DMS153 (cell line): ENCODE measurements at regions not wholly inside any gene's neighbourhood (a gene's known extent, or its start where the extent isn't known, plus 50 kb on each side); places are given as distances from the start of the nearest gene placed in this dataset.

Source experiments
- DNase-seq: peaks from one replicate; lab custom pipeline; 2025; lab: John Stamatoyannopoulos, UW

GRCh38 chr1:8267307-8267706 is 50.6 kb upstream of the SLC45A1 start:
- no peak for DNase-seq

- no peak for DNase-seq
Observed at GRCh38 chr1:8266436-8267165, 51.3 kb upstream of the SLC45A1 start.

GRCh38 chr1:8263791-8264190 is 54.1 kb upstream of the SLC45A1 start:
- DNase-seq = no peak

DNA sequence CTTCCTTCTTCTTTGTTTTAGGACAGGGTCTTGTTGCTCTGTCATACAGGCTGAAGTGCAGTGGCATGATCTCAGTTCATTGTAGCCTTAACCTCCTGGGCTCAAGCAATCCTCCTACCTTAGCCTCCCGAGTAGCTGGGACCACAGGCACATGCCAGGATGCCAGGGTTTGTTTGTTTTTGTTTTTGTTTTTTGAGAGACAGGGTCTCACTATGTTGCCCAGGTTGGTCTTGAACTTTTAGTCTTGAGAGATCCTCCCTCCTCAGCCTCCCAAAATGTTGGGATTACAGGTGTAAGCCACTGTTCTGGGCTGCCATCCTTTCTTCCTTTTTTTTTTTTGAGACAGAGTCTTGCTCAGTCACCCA is 56.5 kb upstream of the SLC45A1 start:
- DNase-seq = no peak

GRCh38 chr1:8259498-8260290 is 58.2 kb upstream of the SLC45A1 start:
- DNase-seq = peak; percentile 88

GRCh38 chr1:8257621-8258020 is 60.3 kb upstream of the SLC45A1 start:
- no peak for DNase-seq

DNA sequence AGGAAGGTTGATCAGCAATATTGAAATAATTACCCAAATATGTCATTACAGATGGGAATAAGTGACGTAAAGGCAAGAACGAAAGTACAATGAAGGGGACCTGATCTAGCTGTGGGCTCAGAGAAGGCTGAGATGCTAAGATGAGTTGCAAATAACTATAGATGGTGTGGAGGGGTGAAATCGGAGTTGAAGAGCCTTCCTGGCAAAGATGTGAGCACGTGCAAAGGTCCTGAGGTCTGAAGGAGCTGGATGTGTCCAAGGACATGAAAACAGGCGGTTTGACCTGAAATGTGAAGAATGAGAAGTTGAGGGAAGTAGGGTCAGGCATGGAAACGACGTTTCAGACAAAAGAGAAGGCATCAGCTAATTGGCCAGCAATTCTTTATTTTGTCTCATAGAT is 61.6 kb upstream of the SLC45A1 start:
- DNase-seq = no peak

DNA sequence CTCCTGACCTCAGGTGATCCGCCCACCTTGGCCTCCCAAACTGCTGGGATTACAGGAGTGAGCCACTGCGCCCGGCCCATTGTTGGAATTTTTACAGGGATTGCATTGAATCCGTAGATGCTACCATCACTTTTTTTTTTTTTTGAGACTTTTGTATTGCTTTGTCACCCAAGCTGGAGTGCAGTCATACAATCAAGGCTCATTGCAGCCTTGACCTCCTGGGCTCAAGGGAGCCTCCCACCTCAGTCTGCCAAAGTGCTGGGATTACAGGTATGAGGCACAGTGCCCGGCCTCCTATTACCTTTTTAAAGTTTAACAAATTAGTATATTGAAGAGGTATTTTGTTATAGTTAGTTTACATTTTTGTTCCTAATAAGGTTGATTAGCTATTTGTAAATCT is 62.2 kb upstream of the SLC45A1 start:
- DNase-seq = no peak

DNA sequence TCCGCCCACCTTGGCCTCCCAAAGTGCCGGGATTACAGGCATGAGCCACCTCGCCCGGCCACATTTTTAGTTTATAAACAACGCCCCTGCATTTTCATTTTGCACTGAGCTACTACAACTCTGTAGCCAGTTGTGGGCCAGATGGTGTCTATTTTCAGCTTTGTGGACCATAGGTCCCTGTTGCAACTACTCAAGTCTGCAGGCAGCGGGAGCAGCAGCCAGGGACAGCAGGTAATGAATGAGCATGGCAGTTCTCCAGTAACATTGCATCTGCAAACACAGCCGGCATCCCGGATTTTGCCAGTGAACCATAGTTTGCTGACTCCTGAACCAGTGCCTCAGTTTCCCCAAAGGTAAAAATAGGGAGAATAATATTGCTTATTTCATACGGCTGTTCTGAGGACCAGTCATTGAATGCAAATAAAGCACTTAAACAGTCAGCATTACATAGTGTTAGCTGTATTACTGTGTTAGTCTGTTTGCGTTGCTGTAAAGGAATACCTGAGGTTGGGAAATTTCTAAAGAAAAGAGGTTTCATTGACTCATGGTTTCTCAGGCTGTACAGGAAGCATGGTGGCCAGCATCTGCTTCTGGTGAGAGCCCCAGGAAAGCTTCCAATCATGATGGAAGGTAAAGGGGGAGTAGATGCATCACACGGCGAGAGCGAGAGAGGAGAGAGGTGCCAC is 65.5 kb upstream of the SLC45A1 start:
- no peak for DNase-seq

- DNase-seq = no peak
Observed at GRCh38 chr1:8251635-8252034, 66.3 kb upstream of the SLC45A1 start.

GRCh38 chr1:8249838-8250237 is 68.1 kb upstream of the SLC45A1 start:
- DNase-seq = no peak

DNA sequence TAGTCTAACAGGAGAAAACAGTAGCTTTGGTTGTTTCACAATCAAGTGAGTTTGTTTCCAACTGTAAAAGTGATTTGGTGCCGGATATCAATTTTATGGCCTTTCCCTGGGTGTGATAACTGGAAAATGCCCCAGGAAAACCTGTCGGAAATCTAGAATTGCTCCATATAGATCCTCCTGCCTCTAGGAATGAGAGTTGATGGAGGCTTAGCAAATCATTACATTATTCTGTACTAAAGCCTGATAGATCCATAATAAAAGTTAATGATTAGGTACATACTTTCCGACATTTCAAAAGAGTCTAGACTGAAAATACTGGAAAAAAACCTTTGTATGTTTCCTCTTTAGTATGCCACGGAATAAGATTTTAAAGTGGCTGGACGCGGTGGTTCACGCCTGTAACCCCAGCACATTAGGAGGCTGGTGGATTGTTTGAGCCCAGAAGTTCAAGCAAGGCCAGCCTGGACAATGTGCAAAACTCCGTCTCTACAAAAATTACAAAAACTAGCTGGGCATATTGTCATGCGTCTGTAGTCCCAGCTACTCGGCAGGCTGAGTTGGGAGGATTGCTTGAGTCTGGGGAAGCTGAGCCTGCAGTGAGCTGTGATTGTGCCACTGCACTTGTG is 70.0 kb upstream of the SLC45A1 start:
- no peak for DNase-seq

DNA sequence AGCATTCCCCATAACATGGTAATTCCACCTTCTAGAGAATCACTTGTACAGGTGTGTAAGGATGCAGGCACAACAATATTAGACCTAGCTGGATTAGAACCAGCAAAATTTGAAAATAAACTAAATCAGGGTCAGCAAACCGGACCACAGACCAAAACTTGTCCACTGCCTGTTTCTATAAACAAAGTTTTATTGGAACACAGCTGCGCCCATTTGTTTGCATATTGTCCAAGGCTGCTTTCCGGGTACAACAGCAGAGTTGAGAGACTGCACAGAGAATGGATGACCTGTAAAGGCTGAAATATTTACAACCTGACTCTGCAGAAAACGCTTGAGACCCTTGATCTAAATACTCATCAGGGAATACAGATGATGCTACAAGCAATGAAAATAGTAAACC is 73.6 kb upstream of the SLC45A1 start:
- no peak for DNase-seq

GRCh38 chr1:8242498-8242897 is 75.4 kb upstream of the SLC45A1 start:
- DNase-seq = no peak

- no peak for DNase-seq
Observed at GRCh38 chr1:8241417-8242014, 76.4 kb upstream of the SLC45A1 start.

- no peak for DNase-seq
Observed at GRCh38 chr1:8239306-8240023, 78.4 kb upstream of the SLC45A1 start.

GRCh38 chr1:8239039-8239305 is 78.9 kb upstream of the SLC45A1 start:
- DNase-seq = peak; percentile 49

DNA sequence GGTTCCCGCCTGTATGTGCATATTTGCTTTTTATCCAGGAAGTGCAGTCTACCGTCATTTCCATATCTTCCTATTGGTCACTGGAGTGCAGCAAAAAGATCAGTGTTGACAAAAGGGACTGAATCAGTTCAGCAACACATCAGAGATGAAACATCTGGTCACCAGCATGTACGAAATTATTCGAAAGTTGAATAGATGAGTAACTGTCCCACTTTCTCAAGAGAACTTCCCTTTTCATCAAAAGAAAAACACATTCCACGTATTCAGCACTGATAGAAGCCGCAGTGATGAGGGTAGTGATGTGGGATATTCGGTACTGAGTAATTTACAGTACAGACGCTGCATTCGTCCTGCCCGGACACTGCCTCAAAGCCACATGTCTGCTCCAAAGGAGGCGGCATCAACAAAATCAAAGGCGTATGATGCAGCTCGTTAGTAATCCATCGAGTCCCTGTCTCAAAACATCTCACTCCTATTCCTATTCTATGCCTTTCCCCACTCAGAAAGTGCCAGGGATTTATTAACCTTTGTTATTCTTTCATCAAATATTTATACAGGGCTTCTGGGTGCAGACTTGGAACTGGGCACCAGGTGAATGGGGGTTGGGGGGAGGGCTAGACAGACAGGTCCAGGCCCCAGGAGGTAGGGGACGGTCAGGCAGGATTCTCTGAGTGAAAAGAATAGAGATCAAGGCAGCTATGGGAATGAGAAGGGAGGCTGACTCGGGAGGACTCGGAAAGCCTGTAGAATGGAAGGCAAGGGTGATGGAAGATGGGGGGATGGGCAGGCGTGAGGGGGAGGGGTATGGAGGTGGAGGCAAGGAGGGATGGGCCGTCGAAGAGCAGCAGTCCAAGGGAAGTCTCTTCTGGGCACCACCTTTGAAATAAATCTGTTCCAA is 79.5 kb upstream of the SLC45A1 start:
- DNase-seq = peak; percentile 81

DNA sequence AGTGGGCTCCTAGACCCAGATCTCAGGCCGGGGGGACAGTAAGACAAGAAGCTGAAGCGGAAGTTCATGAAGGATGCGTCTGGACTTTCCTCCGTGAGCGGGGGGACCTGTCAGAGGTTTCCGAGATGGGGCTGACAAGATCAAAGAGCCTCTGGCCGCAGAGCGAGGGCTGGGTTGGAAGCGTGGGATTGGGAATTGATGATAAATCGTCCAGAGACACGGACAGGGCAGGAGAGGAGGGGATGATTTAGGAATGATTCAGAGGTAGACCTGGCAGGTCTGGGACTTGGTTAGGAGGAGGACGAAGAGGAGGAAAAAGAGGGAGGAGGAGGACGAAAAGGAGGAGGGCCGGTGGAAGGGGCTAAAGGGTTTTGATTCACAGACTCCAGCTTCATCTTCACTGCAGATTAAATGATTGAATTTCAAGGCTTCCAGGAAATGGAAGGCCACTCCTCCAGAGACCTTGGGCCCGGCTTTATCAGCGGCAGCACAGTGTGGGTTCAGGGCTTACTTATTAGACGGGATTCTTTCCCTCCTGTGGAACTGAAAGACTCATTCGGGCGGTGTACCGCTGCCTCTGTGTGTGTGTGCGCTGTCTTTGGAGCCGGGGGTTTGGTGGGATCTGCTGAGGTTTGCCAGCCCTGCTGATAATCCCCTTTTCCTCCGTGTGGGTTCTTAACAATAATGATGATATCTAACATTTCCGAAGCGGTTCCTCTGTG is 85.7 kb upstream of the SLC45A1 start:
- DNase-seq = no peak

GRCh38 chr1:8230292-8230621 is 87.7 kb upstream of the SLC45A1 start:
- DNase-seq = no peak
